Muscle layer of duodenum (tissue), 2 donors: ENCODE measurements at regions not wholly inside any gene's neighbourhood (a gene's known extent, or its start where the extent isn't known, plus 50 kb on each side); places are given as distances from the start of the nearest gene placed in this dataset.

ENCODE experiments used
- H3K27ac ChIP-seq: one replicate; pipeline ENCODE4 v1.7.0; 2013; ENCODE audit warnings: mild to moderate bottlenecking, low read length
- H3K27me3 ChIP-seq: one replicate; pipeline ENCODE4 v1.7.0; 2013; ENCODE audit warnings: low read depth, mild to moderate bottlenecking, control low read depth, low read length
- H3K36me3 ChIP-seq, 2 donors: one replicate each; pipeline ENCODE4 v1.7.0; 2013; ENCODE audit warnings: low read length in 2 of 2, control low read depth in 1 of 2, mild to moderate bottlenecking in 1 of 2; ENCODE audit not compliant: insufficient read depth in 2 of 2, control insufficient read depth in 1 of 2
- H3K4me1 ChIP-seq, 2 donors: one replicate each; pipeline ENCODE4 v1.7.0; 2013; ENCODE audit warnings: low read length in 2 of 2, mild to moderate bottlenecking in 2 of 2, control low read depth in 1 of 2, moderate library complexity in 1 of 2; ENCODE audit not compliant: insufficient read depth in 2 of 2, control insufficient read depth in 1 of 2
- H3K4me3 ChIP-seq, 2 donors: one replicate each; pipeline ENCODE4 v1.7.0; 2013; ENCODE audit warnings: low read length in 2 of 2, low read depth in 1 of 2, mild to moderate bottlenecking in 1 of 2
- H3K9me3 ChIP-seq, 2 donors: one replicate each; pipeline ENCODE4 v1.7.0; 2013; ENCODE audit warnings: low read length in 2 of 2, control low read depth in 1 of 2, mild to moderate bottlenecking in 1 of 2; ENCODE audit not compliant: control insufficient read depth in 1 of 2
- donor health status: healthy.

GRCh38 chr16:86129541-86129940, 230.6 kb downstream of the IRF8 start:
- no peaks in the 10 kb centered on the region for H3K9me3 ChIP-seq
- no peak overlapping the region for H3K27ac ChIP-seq
- H3K4me3 ChIP-seq = no peak overlapping the region
- H3K36me3 ChIP-seq = no peaks in the 10 kb centered on the region
- no peaks in the 10 kb centered on the region for H3K4me1 ChIP-seq
- no peaks in the 10 kb centered on the region for H3K27me3 ChIP-seq

- no peak overlapping the region for H3K27ac ChIP-seq
These were observed 234.4 kb downstream of the IRF8 start for GRCh38 chr16:86133377-86133776.

GRCh38 chr16:86133847-86134375, 234.9 kb downstream of the IRF8 start:
- Histone ChIP-seq H3K27me3 (no peaks in the 10 kb centered on the region), H3K4me3 (no peak overlapping the region), H3K9me3 (no peaks in the 10 kb centered on the region), H3K36me3 (no peaks in the 10 kb centered on the region), H3K27ac (no peak overlapping the region), H3K4me1 (no peaks in the 10 kb centered on the region)

More at GRCh38 chr16:86133377-86133776, 234.4 kb downstream of the IRF8 start:
- H3K4me1 ChIP-seq = no peaks in the 10 kb centered on the region
- H3K27me3 ChIP-seq = no peaks in the 10 kb centered on the region
- H3K9me3 ChIP-seq = no peaks in the 10 kb centered on the region
- no peak overlapping the region for H3K4me3 ChIP-seq
- no peaks in the 10 kb centered on the region for H3K36me3 ChIP-seq

GRCh38 chr16:86134802-86135461, 236.0 kb downstream of the IRF8 start:
- no peak overlapping the region for H3K4me3 ChIP-seq
- no peaks in the 10 kb centered on the region for H3K9me3 ChIP-seq
- H3K4me1 ChIP-seq = no peaks in the 10 kb centered on the region
- no peaks in the 10 kb centered on the region for H3K27me3 ChIP-seq
- no peaks in the 10 kb centered on the region for H3K36me3 ChIP-seq
- no peak overlapping the region for H3K27ac ChIP-seq

GRCh38 chr16:86137359-86137758, 238.4 kb downstream of the IRF8 start:
- Histone ChIP-seq H3K36me3 (no peaks in the 10 kb centered on the region), H3K9me3 (no peaks in the 10 kb centered on the region), H3K27ac (no peak overlapping the region), H3K4me1 (no peaks in the 10 kb centered on the region), H3K4me3 (no peak overlapping the region), H3K27me3 (no peaks in the 10 kb centered on the region)

- Histone ChIP-seq H3K9me3 (no peaks in the 10 kb centered on the region), H3K4me1 (no peaks in the 10 kb centered on the region), H3K27ac (no peak overlapping the region), H3K4me3 (no peak overlapping the region), H3K27me3 (no peaks in the 10 kb centered on the region), H3K36me3 (no peaks in the 10 kb centered on the region)
These were observed 239.4 kb downstream of the IRF8 start for GRCh38 chr16:86138121-86139085.

GRCh38 chr16:86142801-86143236, 243.9 kb downstream of the IRF8 start:
- Histone ChIP-seq H3K4me3 (no peak overlapping the region), H3K9me3 (no peaks in the 10 kb centered on the region), H3K4me1 (no peaks in the 10 kb centered on the region), H3K27me3 (no peaks in the 10 kb centered on the region), H3K36me3 (no peaks in the 10 kb centered on the region), H3K27ac (no peak overlapping the region)

- no peaks in the 10 kb centered on the region for H3K36me3 ChIP-seq
- H3K9me3 ChIP-seq = no peaks in the 10 kb centered on the region
- no peak overlapping the region for H3K27ac ChIP-seq
- no peaks in the 10 kb centered on the region for H3K27me3 ChIP-seq
- H3K4me1 ChIP-seq = no peaks in the 10 kb centered on the region
- no peak overlapping the region for H3K4me3 ChIP-seq
These were observed 244.7 kb downstream of the IRF8 start for GRCh38 chr16:86143666-86144065.

GRCh38 chr16:86145669-86146068, 246.7 kb downstream of the IRF8 start:
- Histone ChIP-seq H3K36me3 (no peaks in the 10 kb centered on the region), H3K4me3 (no peak overlapping the region), H3K27ac (no peak overlapping the region), H3K27me3 (no peaks in the 10 kb centered on the region), H3K4me1 (no peaks in the 10 kb centered on the region), H3K9me3 (no peaks in the 10 kb centered on the region)

- peaks cover 0 to 9% of the 10 kb centered on the region in 2 donors for H3K4me1 ChIP-seq
- peak overlapping the region in 1 of 2 donors; percentile 20 for H3K4me3 ChIP-seq
- H3K27me3 ChIP-seq = no peaks in the 10 kb centered on the region
- no peaks in the 10 kb centered on the region for H3K36me3 ChIP-seq
- peak overlapping the region; percentile 67 for H3K27ac ChIP-seq
- no peaks in the 10 kb centered on the region for H3K9me3 ChIP-seq
These were observed 251.8 kb downstream of the IRF8 start for GRCh38 chr16:86150641-86151238.

GRCh38 chr16:86151239-86151851, 252.4 kb downstream of the IRF8 start:
- Histone ChIP-seq H3K36me3 (no peaks in the 10 kb centered on the region), H3K27ac (peak overlapping the region; percentile 67)

More at GRCh38 chr16:86151239-86151851, 252.4 kb downstream of the IRF8 start:
- H3K27me3 ChIP-seq = no peaks in the 10 kb centered on the region
- peak overlapping the region in 1 of 2 donors; percentile 20 for H3K4me3 ChIP-seq
- H3K9me3 ChIP-seq = no peaks in the 10 kb centered on the region
- peaks cover 0 to 9% of the 10 kb centered on the region in 2 donors for H3K4me1 ChIP-seq
